GM19240 (cell line): ENCODE measurements at regions not wholly inside any gene's neighbourhood (a gene's known extent, or its start where the extent isn't known, plus 50 kb on each side); places are given as distances from the start of the nearest gene placed in this dataset.
A peak's percentile ranks its signal among the peaks of the same experiment; 100 is the strongest.
"Not testable (repeated sequence)": the region's sequence is repeated elsewhere in the genome, so short reads cannot be mapped to it uniquely, and the experiment has no call there.

Experiments
- DNase-seq: peaks from one replicate; pipeline ENCODE4 v3.0.0; 2011; ENCODE audit warnings: low spot score; ENCODE audit not compliant: insufficient read length

GRCh38 chr11:42720716-42721563, 590.9 kb upstream of the API5 start:
- DNase-seq: no peak

- DNase-seq: no peak
These were observed 583.9 kb upstream of the API5 start for GRCh38 chr11:42727879-42728278.

- no peak for DNase-seq
These were observed 549.4 kb upstream of the API5 start for GRCh38 chr11:42762348-42762747.

GRCh38 chr11:42764936-42765335, 546.9 kb upstream of the API5 start:
- DNase-seq: no peak

GRCh38 chr11:42768576-42768975, 543.2 kb upstream of the API5 start:
- no peak for DNase-seq

- peak; percentile 1 for DNase-seq
These were observed 541.2 kb upstream of the API5 start for GRCh38 chr11:42770444-42771065.

GRCh38 chr11:42772886-42773285, 538.9 kb upstream of the API5 start:
- DNase-seq: no peak

- DNase-seq: no peak
These were observed 538.1 kb upstream of the API5 start for GRCh38 chr11:42773729-42774128.

- no peak for DNase-seq
These were observed 537.2 kb upstream of the API5 start for GRCh38 chr11:42774567-42774966.

GRCh38 chr11:42777776-42778175, 534.0 kb upstream of the API5 start:
- DNase-seq: no peak

GRCh38 chr11:42778193-42778592, 533.6 kb upstream of the API5 start:
- DNase-seq: no peak

- no peak for DNase-seq
These were observed 532.2 kb upstream of the API5 start for GRCh38 chr11:42779555-42779954.

GRCh38 chr11:42786981-42787380, 524.8 kb upstream of the API5 start:
- no peak for DNase-seq

- DNase-seq: not testable (repeated sequence)
These were observed 516.3 kb upstream of the API5 start for GRCh38 chr11:42795483-42795882.

GRCh38 chr11:42800041-42800440, 511.8 kb upstream of the API5 start:
- no peak for DNase-seq

GRCh38 chr11:42802201-42802899, 509.4 kb upstream of the API5 start:
- no peak for DNase-seq

- no peak for DNase-seq
These were observed 505.6 kb upstream of the API5 start for GRCh38 chr11:42806191-42806590.

GRCh38 chr11:42812361-42812760, 499.4 kb upstream of the API5 start:
- DNase-seq: no peak

GRCh38 chr11:42812960-42813359, 498.8 kb upstream of the API5 start:
- no peak for DNase-seq

- DNase-seq: no peak
These were observed 495.3 kb upstream of the API5 start for GRCh38 chr11:42816471-42816870.

- no peak for DNase-seq
These were observed 492.7 kb upstream of the API5 start for GRCh38 chr11:42819126-42819525.

- not testable (repeated sequence) for DNase-seq
These were observed 489.6 kb upstream of the API5 start for GRCh38 chr11:42822188-42822587.
